Occipital lobe (tissue), 1 donor: ENCODE measurements at regions not wholly inside any gene's neighbourhood (a gene's known extent, or its start where the extent isn't known, plus 50 kb on each side); places are given as distances from the start of the nearest gene placed in this dataset.
"Not testable (repeated sequence)": the region's sequence is repeated elsewhere in the genome, so short reads cannot be mapped to it uniquely, and the experiment has no call there.

ENCODE experiments used
- DNase-seq: peaks from one replicate; lab custom pipeline; 2025; lab: John Stamatoyannopoulos, UW

GRCh38 chr3:168794427-168794826 lies 698.7 kb upstream of the GOLIM4 start:
- DNase-seq = no peak

GRCh38 chr3:168782193-168782592 lies 686.5 kb upstream of the GOLIM4 start:
- no peak for DNase-seq

- DNase-seq = not testable (repeated sequence)
These were observed 684.4 kb upstream of the GOLIM4 start for GRCh38 chr3:168779970-168780645.

DNA sequence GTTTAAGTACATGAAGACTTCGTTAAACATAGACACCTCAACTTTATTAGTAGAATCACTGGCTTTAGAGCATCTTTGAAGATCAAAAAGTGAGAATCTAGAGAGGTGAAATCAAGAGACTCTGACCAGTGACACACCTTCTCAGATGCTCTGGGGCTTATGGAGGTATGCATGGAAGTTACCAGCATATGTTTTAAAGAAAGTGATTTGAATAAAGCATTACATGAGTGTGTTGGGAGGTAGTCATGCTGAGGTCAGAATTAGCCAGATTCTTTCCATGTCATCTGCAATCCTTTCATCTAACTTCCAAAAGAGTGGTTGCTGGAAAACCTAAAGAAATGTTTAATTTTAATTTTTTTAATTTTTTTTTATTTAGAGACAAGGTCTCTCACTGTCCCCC lies 658.0 kb upstream of the GOLIM4 start:
- DNase-seq = no peak

DNA sequence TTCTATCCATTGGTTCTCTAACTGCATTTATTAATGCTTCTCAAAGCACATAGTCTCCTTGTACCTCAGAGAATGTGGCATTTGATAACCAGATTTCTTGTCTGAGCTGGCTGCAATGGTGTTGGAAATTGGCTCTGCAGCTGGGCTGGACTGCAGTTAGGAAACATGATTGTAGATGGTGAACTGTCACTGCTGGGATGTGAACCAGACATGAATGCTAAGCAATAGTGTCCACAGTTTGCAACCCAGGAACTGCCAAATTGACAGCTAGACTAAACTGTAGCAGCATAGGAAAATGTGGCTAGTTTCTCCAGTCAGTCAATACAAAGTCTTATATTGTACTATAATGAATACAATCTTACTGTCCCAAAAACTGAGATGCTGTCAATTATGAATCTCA lies 656.6 kb upstream of the GOLIM4 start:
- DNase-seq = no peak

- DNase-seq = no peak
These were observed 652.0 kb upstream of the GOLIM4 start for GRCh38 chr3:168747697-168748096.

DNA sequence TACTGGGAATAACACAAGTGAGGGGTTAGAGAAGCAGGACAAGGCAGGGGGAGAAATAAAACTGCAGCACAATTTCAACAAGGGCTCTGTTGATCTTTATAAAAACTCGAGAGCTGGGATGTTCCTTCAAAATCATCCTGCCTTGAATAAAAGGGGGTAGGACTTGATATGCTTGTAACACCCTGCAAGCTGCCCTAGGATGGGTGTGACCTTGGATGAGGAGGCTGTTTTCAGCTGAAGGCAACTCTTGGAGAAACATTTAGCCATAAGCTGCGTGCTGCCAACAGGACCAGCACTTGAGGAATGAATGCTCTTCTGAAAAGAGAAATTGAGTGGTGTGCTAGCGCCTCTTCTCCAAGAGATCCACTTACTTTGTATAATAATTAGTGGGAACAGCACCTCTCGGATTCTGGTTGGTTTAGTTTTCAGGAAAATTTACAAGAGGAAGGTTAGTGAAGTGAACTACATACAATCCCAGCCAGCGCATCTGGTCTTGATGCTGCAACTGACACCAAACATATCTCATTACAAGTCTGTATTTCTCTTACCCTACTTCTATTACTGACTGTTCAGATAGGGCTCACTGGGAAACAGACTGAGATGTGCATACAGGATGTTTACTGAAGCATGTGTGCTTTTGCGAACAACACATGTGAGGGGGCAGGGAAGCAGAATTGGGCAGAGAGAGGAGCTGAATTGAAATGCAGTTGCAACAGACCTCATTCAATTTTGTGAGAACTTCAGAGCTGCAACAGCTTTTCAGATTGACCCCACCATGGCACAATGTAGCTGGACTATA lies 643.0 kb upstream of the GOLIM4 start:
- DNase-seq = no peak

DNA sequence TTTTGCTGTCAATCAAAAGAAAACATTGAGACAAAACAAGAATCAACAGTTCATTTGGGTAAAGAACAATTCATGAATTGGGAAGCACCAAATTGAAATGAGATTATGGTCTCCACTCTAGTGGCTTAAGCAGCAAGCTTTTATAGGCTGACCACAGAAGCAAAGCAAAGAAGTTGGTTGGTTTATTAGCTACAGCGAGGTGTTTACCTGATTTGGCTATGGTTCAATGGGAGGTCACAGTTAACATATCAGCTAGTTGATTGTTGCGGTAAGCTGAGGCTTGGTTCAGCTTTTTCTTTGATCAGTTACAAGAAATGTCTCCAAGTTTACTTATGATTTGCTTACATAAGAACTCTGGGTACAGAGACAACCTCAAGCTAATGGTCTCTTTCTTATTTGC lies 640.5 kb upstream of the GOLIM4 start:
- no peak for DNase-seq

DNA sequence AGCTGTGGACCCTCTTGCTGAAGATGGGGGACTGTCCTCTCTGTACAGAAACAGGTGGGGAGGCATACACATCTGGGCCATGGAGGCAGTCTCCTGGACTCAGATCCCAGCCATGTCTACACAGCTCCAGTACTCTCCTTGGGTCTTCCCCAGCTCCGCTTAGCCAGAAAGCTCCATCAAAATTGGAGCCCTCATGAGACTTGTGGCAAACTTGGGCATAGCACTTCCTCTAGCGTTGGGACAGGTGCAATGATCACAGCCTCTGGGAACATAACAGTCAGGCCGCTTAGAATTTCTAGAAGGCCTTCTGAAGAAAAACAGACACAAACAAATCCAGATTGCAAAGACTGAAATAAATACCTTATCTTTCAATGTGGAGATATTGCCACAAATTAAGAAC lies 634.3 kb upstream of the GOLIM4 start:
- DNase-seq = no peak

GRCh38 chr3:168722091-168722490 lies 626.4 kb upstream of the GOLIM4 start:
- no peak for DNase-seq

- DNase-seq = no peak
These were observed 619.0 kb upstream of the GOLIM4 start for GRCh38 chr3:168714609-168715240.

GRCh38 chr3:168709073-168709472 lies 613.3 kb upstream of the GOLIM4 start:
- no peak for DNase-seq

DNA sequence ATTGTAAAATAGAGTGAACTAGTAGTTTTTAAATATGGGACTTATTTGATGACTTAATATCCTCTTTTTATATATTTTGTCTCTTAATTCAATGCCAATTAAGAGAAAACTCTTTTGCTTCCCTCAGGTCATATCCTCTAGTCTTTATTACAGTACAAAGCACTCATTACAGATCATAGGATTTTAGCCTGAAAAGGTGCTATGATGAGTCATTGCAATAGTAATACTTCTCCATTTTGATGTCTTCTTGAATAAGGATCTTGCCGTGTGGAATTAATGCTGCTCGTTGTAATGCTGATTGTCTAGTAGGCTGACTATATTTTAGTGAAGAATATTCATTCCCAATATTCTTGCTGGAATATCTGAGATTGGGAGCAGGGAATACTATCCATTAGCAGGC lies 612.2 kb upstream of the GOLIM4 start:
- DNase-seq = no peak

GRCh38 chr3:168705412-168705811 lies 609.7 kb upstream of the GOLIM4 start:
- DNase-seq = no peak

DNA sequence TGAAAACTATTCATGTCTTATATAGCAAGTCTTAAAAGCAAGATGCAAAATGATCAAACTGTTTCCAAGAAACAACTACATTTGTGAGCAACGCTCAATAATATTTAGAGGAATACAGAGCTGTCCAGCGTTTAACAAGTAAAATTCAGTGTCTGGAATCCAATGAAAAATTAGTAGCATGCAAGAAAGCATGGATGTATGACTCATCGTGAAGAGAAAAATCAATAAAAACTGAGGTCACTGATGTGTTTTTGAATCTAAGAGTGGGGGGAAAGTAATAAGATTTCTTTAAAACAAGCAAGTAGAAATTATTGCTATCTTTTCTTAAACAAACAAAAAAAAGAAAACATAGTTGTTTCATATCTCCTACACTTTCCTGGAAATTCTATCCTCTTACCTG lies 600.3 kb upstream of the GOLIM4 start:
- no peak for DNase-seq

DNA sequence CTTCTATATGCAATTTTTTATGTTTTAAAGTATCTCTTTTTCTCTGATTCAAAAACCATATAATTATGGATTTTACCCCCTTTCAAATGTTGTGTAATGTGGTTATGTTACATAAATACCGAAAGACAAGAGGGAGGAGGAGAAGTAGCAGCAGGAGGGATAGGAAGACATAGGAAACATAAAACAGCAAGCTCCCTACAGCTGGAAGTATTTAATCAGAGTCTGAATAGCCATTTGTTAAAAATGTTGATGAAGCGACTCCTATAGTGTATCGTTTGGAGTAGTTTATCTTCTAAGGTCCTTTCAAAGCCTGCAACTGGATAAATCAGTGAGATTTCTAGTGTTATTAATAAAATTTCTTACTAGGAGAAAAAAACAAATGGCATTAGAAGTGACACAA lies 598.1 kb upstream of the GOLIM4 start:
- no peak for DNase-seq

- no peak for DNase-seq
These were observed 592.5 kb upstream of the GOLIM4 start for GRCh38 chr3:168688267-168688666.

- no peak for DNase-seq
These were observed 588.8 kb upstream of the GOLIM4 start for GRCh38 chr3:168684519-168684918.

DNA sequence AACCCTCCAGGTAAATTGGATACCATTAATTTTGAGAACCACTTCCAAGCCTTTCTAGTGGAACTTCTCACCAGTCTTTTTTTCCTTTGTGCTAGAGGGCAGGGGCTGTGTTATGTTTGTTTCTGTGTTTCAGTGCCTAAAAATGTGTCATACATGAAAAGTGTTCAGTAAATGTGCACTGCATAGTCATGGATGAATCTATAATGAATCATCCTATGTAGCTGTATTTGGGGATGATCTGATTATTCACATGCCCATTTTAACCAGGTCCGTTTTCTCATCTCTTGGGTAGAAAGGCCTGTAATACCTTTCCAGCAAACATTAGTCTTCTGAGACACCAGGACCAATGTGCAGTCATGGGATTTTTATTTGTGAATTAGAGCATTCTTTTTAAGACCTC lies 583.0 kb upstream of the GOLIM4 start:
- no peak for DNase-seq

GRCh38 chr3:168671091-168671490 lies 575.4 kb upstream of the GOLIM4 start:
- no peak for DNase-seq

- not testable (repeated sequence) for DNase-seq
These were observed 565.3 kb upstream of the GOLIM4 start for GRCh38 chr3:168660879-168661657.

DNA sequence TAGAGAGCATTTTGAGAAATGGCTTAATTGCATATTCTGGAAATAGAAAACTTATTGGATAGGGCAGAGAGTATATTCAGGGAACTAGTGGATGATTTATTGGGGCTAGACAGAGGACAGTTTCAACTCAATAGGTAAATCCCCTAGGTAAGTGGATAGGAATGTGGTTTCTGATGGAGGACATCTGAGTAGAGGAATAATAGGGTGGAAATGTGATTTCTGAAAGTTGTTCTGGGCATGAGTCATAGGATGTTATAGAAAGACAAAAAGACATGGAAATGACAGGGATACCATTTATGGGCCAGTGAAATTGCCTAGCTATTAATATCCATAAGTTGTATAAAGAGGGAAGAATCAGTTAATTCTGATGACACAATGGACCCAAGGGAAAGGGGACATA lies 563.3 kb upstream of the GOLIM4 start:
- no peak for DNase-seq
